NT2/D1 (cell line): ENCODE measurements at regions not wholly inside any gene's neighbourhood (a gene's known extent, or its start where the extent isn't known, plus 50 kb on each side); places are given as distances from the start of the nearest gene placed in this dataset.

Experiments
- DNase-seq: peaks from one replicate; pipeline ENCODE4 v3.0.0-alpha.2; 2011; ENCODE audit warnings: low read depth, low spot score
- H3K27me3 ChIP-seq: 2 replicates; pipeline ENCODE4 v1.6.0; 2011; ENCODE audit warnings: mild to moderate bottlenecking; ENCODE audit not compliant: insufficient read length, insufficient read depth
- H3K36me3 ChIP-seq: 2 replicates; pipeline ENCODE4 v1.6.1; 2011; ENCODE audit warnings: mild to moderate bottlenecking, low read length, mixed read lengths; ENCODE audit not compliant: insufficient read depth, insufficient read length
- H3K4me1 ChIP-seq: 2 replicates; pipeline ENCODE4 v1.5.1; 2011; ENCODE audit not compliant: insufficient read depth, insufficient read length
- H3K4me3 ChIP-seq: 2 replicates; pipeline ENCODE4 v1.5.1; 2011; ENCODE audit warnings: low read depth; ENCODE audit not compliant: insufficient read length
- H3K9ac ChIP-seq: 2 replicates; pipeline ENCODE4 v1.6.0; 2011; ENCODE audit warnings: low read depth; ENCODE audit not compliant: insufficient read length
- H3K9me3 ChIP-seq: 2 replicates; pipeline ENCODE4 v1.5.1; 2011; ENCODE audit warnings: mild to moderate bottlenecking, low read length; ENCODE audit not compliant: insufficient read depth
- SUZ12 ChIP-seq: IDR thresholded peaks from 2 replicates; pipeline ENCODE4 v1.6.1; 2011; ENCODE audit not compliant: insufficient read length, insufficient read depth; ENCODE audit errors: extremely low read depth
- YY1 ChIP-seq: IDR thresholded peaks from 2 replicates; pipeline ENCODE4 v1.6.1; 2011; ENCODE audit not compliant: insufficient read length, insufficient read depth
- ZNF274 ChIP-seq: IDR thresholded peaks from 2 replicates; pipeline ENCODE4 v1.6.1; 2011; ENCODE audit warnings: mild to moderate bottlenecking, low read depth, low read length

GRCh38 chr11:112525270-112525669 lies 264.6 kb upstream of the PLET1 start:
- H3K4me3 ChIP-seq: no peak overlapping the region
- no peak for TF ChIP-seq ZNF274
- TF ChIP-seq SUZ12: no peak
- no peak for TF ChIP-seq YY1
- no peaks in the 10 kb centered on the region for H3K9me3 ChIP-seq
- no peaks in the 10 kb centered on the region for H3K36me3 ChIP-seq
- H3K4me1 ChIP-seq: no peaks in the 10 kb centered on the region
- H3K9ac ChIP-seq: no peak overlapping the region
- DNase-seq: no peak
- peaks cover 4% of the 10 kb centered on the region for H3K27me3 ChIP-seq

GRCh38 chr11:112525844-112526590 lies 265.4 kb upstream of the PLET1 start:
- TF ChIP-seq ZNF274 (no peak), YY1 (no peak), SUZ12 (no peak)

GRCh38 chr11:112526699-112527416 lies 266.2 kb upstream of the PLET1 start:
- Histone ChIP-seq H3K9me3 (no peaks in the 10 kb centered on the region), H3K4me3 (no peak overlapping the region), H3K36me3 (no peaks in the 10 kb centered on the region), H3K9ac (no peak overlapping the region), H3K4me1 (no peaks in the 10 kb centered on the region), H3K27me3 (no peaks in the 10 kb centered on the region)
- no peak for TF ChIP-seq ZNF274
- no peak for TF ChIP-seq SUZ12
- TF ChIP-seq YY1: no peak
- DNase-seq: no peak

More at GRCh38 chr11:112525844-112526590, 265.4 kb upstream of the PLET1 start:
- no peak overlapping the region for H3K9ac ChIP-seq
- H3K9me3 ChIP-seq: no peaks in the 10 kb centered on the region
- peaks cover 4% of the 10 kb centered on the region for H3K27me3 ChIP-seq
- DNase-seq: no peak
- no peaks in the 10 kb centered on the region for H3K4me1 ChIP-seq
- H3K4me3 ChIP-seq: no peak overlapping the region
- no peaks in the 10 kb centered on the region for H3K36me3 ChIP-seq

- no peaks in the 10 kb centered on the region for H3K4me1 ChIP-seq
- TF ChIP-seq ZNF274: no peak
- no peak for TF ChIP-seq SUZ12
- TF ChIP-seq YY1: no peak
- no peak overlapping the region for H3K9ac ChIP-seq
- DNase-seq: no peak
- H3K36me3 ChIP-seq: no peaks in the 10 kb centered on the region
- H3K4me3 ChIP-seq: no peak overlapping the region
- H3K27me3 ChIP-seq: no peaks in the 10 kb centered on the region
- no peaks in the 10 kb centered on the region for H3K9me3 ChIP-seq
Measured at GRCh38 chr11:112529071-112529470, 268.4 kb upstream of the PLET1 start.

- no peaks in the 10 kb centered on the region for H3K9me3 ChIP-seq
- H3K36me3 ChIP-seq: no peaks in the 10 kb centered on the region
- no peaks in the 10 kb centered on the region for H3K4me1 ChIP-seq
- TF ChIP-seq YY1 (no peak), ZNF274 (no peak), SUZ12 (no peak)
- no peak overlapping the region for H3K9ac ChIP-seq
- DNase-seq: no peak
- no peak overlapping the region for H3K4me3 ChIP-seq
- H3K27me3 ChIP-seq: no peaks in the 10 kb centered on the region
Measured at GRCh38 chr11:112532506-112532905, 271.8 kb upstream of the PLET1 start.

GRCh38 chr11:112533682-112534081 lies 273.0 kb upstream of the PLET1 start:
- TF ChIP-seq SUZ12: no peak
- no peak for TF ChIP-seq ZNF274
- no peak for TF ChIP-seq YY1
- Histone ChIP-seq H3K36me3 (no peaks in the 10 kb centered on the region), H3K9me3 (no peaks in the 10 kb centered on the region), H3K4me1 (no peaks in the 10 kb centered on the region), H3K9ac (no peak overlapping the region), H3K27me3 (no peaks in the 10 kb centered on the region), H3K4me3 (no peak overlapping the region)
- no peak for DNase-seq

GRCh38 chr11:112534208-112534607 lies 273.5 kb upstream of the PLET1 start:
- DNase-seq: no peak
- no peaks in the 10 kb centered on the region for H3K27me3 ChIP-seq

More at GRCh38 chr11:112534208-112534607, 273.5 kb upstream of the PLET1 start:
- Histone ChIP-seq H3K4me3 (no peak overlapping the region), H3K9me3 (no peaks in the 10 kb centered on the region), H3K36me3 (no peaks in the 10 kb centered on the region), H3K9ac (no peak overlapping the region), H3K4me1 (no peaks in the 10 kb centered on the region)
- TF ChIP-seq SUZ12 (no peak), YY1 (no peak), ZNF274 (no peak)
